DND-41 (cell line): ENCODE measurements at regions not wholly inside any gene's neighbourhood (a gene's known extent, or its start where the extent isn't known, plus 50 kb on each side); places are given as distances from the start of the nearest gene placed in this dataset.

Experiments
- ATAC-seq: fragments of 200-7000 bp; cut with Tn5 transposase; 3 replicates; pipeline ENCODE4 v1.9.1; 2021; ENCODE audit warnings: low read depth; ENCODE audit not compliant: insufficient read depth
- DNase-seq: peaks from one replicate; pipeline ENCODE4 v3.0.0-alpha.2; 2020
- H2AFZ ChIP-seq: 2 replicates; pipeline ENCODE4 v1.6.0; 2012; ENCODE audit warnings: low read depth, low read length
- H3K27ac ChIP-seq: 2 replicates; pipeline ENCODE4 v1.5.1; 2012; ENCODE audit warnings: low read length, inconsistent platforms
- H3K27me3 ChIP-seq: fragments of 200-600 bp; sonication (generic); 2 replicates; pipeline ENCODE4 v1.6.0; 2012; ENCODE audit warnings: low read length, mild to moderate bottlenecking, inconsistent platforms; ENCODE audit not compliant: insufficient read depth, poor library complexity
- H3K36me3 ChIP-seq: 2 replicates; pipeline ENCODE4 v1.5.1; 2012; ENCODE audit warnings: low read length, inconsistent platforms; ENCODE audit not compliant: insufficient read depth
- H3K4me1 ChIP-seq: 2 replicates; pipeline ENCODE4 v1.5.1; 2012; ENCODE audit warnings: mild to moderate bottlenecking, low read length; ENCODE audit not compliant: insufficient read depth
- H3K4me2 ChIP-seq: 2 replicates; pipeline ENCODE4 v1.6.0; 2012; ENCODE audit warnings: mild to moderate bottlenecking, moderate library complexity, low read length, inconsistent platforms; ENCODE audit not compliant: insufficient read depth
- H3K4me3 ChIP-seq, 2 experiments: fragments of 200-600 bp in 1 of 2; shearing (Covaris generic) in 1 of 2; 2 replicates each; pipeline ENCODE4 v1.5.1; 2012 to 2016; ENCODE audit warnings: inconsistent platforms in 2 of 2, low read length in 2 of 2, mild to moderate bottlenecking in 2 of 2, low read depth in 1 of 2, moderate library complexity in 1 of 2
- H3K79me2 ChIP-seq: 2 replicates; pipeline ENCODE4 v1.6.0; 2012; ENCODE audit warnings: low read length, inconsistent platforms; ENCODE audit not compliant: insufficient read depth
- H3K9ac ChIP-seq: 2 replicates; pipeline ENCODE4 v1.6.0; 2012; ENCODE audit warnings: low read depth, mild to moderate bottlenecking, inconsistent platforms, low read length, moderate library complexity
- H3K9me3 ChIP-seq: 2 replicates; pipeline ENCODE4 v1.5.1; 2012; ENCODE audit warnings: low read length, moderate library complexity, mild to moderate bottlenecking, inconsistent platforms; ENCODE audit not compliant: insufficient read depth, severe bottlenecking
- H4K20me1 ChIP-seq: 2 replicates; pipeline ENCODE4 v1.6.0; 2012; ENCODE audit warnings: low read length; ENCODE audit not compliant: insufficient read depth
- CTCF ChIP-seq: IDR thresholded peaks from 2 replicates; pipeline ENCODE4 v1.5.1; 2012; ENCODE audit warnings: borderline replicate concordance, low read length, moderate library complexity, mild to moderate bottlenecking; ENCODE audit not compliant: poor library complexity, severe bottlenecking; ENCODE audit errors: extremely low read depth
- EZH2 ChIP-seq: IDR thresholded peaks from 3 replicates; pipeline ENCODE4 v1.6.1; 2012; ENCODE audit warnings: borderline replicate concordance, low read depth, mild to moderate bottlenecking, moderate library complexity, low read length, inconsistent platforms; ENCODE audit not compliant: severe bottlenecking

GRCh38 chr22:47780281-47780875 is 1017.9 kb downstream of the TBC1D22A start:
- Histone ChIP-seq H3K79me2 (no peaks in the 10 kb centered on the region), H3K4me2 (no peak overlapping the region), H2AFZ (no peak overlapping the region), H3K9ac (no peak overlapping the region), H3K9me3 (peaks cover 5% of the 10 kb centered on the region), H4K20me1 (no peaks in the 10 kb centered on the region), H3K27me3 (no peaks in the 10 kb centered on the region), H3K36me3 (no peaks in the 10 kb centered on the region), H3K27ac (no peak overlapping the region), H3K4me1 (no peaks in the 10 kb centered on the region), H3K4me3 (no peak overlapping the region)
- no peak for TF ChIP-seq CTCF
- no peak for TF ChIP-seq EZH2
- ATAC-seq (no peak), DNase-seq (no peak)

GRCh38 chr22:47779474-47779873 is 1017.0 kb downstream of the TBC1D22A start:
- no peak overlapping the region for H3K9ac ChIP-seq
- no peak overlapping the region for H3K4me2 ChIP-seq
- H3K4me1 ChIP-seq = no peaks in the 10 kb centered on the region
- DNase-seq (no peak), ATAC-seq (no peak)
- no peaks in the 10 kb centered on the region for H3K27me3 ChIP-seq
- no peaks in the 10 kb centered on the region for H3K79me2 ChIP-seq
- no peak for TF ChIP-seq EZH2
- no peak for TF ChIP-seq CTCF
- H3K4me3 ChIP-seq = no peak overlapping the region
- H3K36me3 ChIP-seq = no peaks in the 10 kb centered on the region
- H3K27ac ChIP-seq = no peak overlapping the region
- no peaks in the 10 kb centered on the region for H3K9me3 ChIP-seq
- H2AFZ ChIP-seq = no peak overlapping the region
- H4K20me1 ChIP-seq = no peaks in the 10 kb centered on the region

GRCh38 chr22:47778160-47778658 is 1015.8 kb downstream of the TBC1D22A start:
- no peak overlapping the region for H3K9ac ChIP-seq
- no peak overlapping the region for H3K27ac ChIP-seq
- H3K4me1 ChIP-seq = no peaks in the 10 kb centered on the region
- DNase-seq (no peak), ATAC-seq (no peak)
- H3K4me2 ChIP-seq = no peak overlapping the region
- no peak overlapping the region for H3K4me3 ChIP-seq
- no peaks in the 10 kb centered on the region for H3K79me2 ChIP-seq
- no peaks in the 10 kb centered on the region for H3K36me3 ChIP-seq
- no peaks in the 10 kb centered on the region for H4K20me1 ChIP-seq
- no peak overlapping the region for H2AFZ ChIP-seq
- H3K27me3 ChIP-seq = no peaks in the 10 kb centered on the region
- H3K9me3 ChIP-seq = no peaks in the 10 kb centered on the region
- TF ChIP-seq EZH2 (no peak), CTCF (no peak)
